SK-N-SH (cell line): ENCODE measurements at regions not wholly inside any gene's neighbourhood (a gene's known extent, or its start where the extent isn't known, plus 50 kb on each side); places are given as distances from the start of the nearest gene placed in this dataset.

Source experiments
- CTCF ChIA-PET: fragments of 300-600, 350-600 bp; formaldehyde crosslinking; extraction: SDS; loops from one replicate; lab custom pipeline; 2021; lab: Yijun Ruan, JAX
- POLR2A ChIA-PET: fragments of 350-600 bp; sonication (Branson Sonifier 250); formaldehyde crosslinking; extraction: SDS; loops from one replicate; lab custom pipeline; 2020; ENCODE audit warnings: antibody characterized with exemption, inconsistent platforms; lab: Yijun Ruan, JAX
- DNase-seq: peaks from one replicate; pipeline ENCODE4 v3.0.0; 2012
- H2AFZ ChIP-seq: fragments of 200-600 bp; sonication (generic); 2 replicates; pipeline ENCODE4 v1.8.1; 2016; ENCODE audit warnings: antibody characterized with exemption, mild to moderate bottlenecking, low read depth
- H3F3A ChIP-seq: fragments of 200-600 bp; sonication (generic); replicated peaks from 2 replicates; pipeline ENCODE3; 2016; ENCODE audit warnings: antibody characterized with exemption, mild to moderate bottlenecking; ENCODE audit not compliant: insufficient read depth
- H3K27ac ChIP-seq, 2 experiments: fragments of 200-500 bp in 1 of 2; fragments of 200-600 bp in 1 of 2; sonication (Bioruptor generic) in 1 of 2; sonication (generic), shearing (Covaris generic) in 1 of 2; 2 replicates each; pipeline versions ENCODE4 v1.5.1 to v1.6.1; 2014 to 2016; ENCODE audit warnings: low read depth in 2 of 2, inconsistent platforms in 1 of 2, low read length in 1 of 2, mild to moderate bottlenecking in 1 of 2, mixed read lengths in 1 of 2
- H3K27me3 ChIP-seq: fragments of 200-600 bp; sonication (generic), shearing (Covaris generic); 2 replicates; pipeline ENCODE4 v1.6.1; 2016; ENCODE audit warnings: mixed run types; ENCODE audit not compliant: insufficient read depth
- H3K36me3 ChIP-seq, 2 experiments: fragments of 200-500 bp in 1 of 2; fragments of 200-600 bp in 1 of 2; sonication (Bioruptor generic) in 1 of 2; sonication (generic) in 1 of 2; replicated peaks in 1 of 2; 2 replicates each; pipeline versions ENCODE3 to v1.5.1; 2014 to 2016; ENCODE audit warnings: low read length in 1 of 2, mild to moderate bottlenecking in 1 of 2; ENCODE audit not compliant: insufficient read depth in 2 of 2, control insufficient read depth in 1 of 2
- H3K4me1 ChIP-seq, 2 experiments: fragments of 200-500 bp in 1 of 2; fragments of 200-600 bp in 1 of 2; sonication (Bioruptor generic) in 1 of 2; sonication (generic), shearing (Covaris generic) in 1 of 2; 2 replicates each; pipeline versions ENCODE4 v1.5.1 to v1.6.1; 2014 to 2016; ENCODE audit warnings: low read depth in 1 of 2, low read length in 1 of 2, mixed run types in 1 of 2; ENCODE audit not compliant: insufficient read depth in 2 of 2, control insufficient read depth in 1 of 2
- H3K4me2 ChIP-seq: fragments of 200-600 bp; sonication (generic), shearing (Covaris generic); 2 replicates; pipeline ENCODE4 v1.6.1; 2017; ENCODE audit warnings: mixed run types
- H3K4me3 ChIP-seq, 2 experiments: fragments of 200-500 bp in 1 of 2; fragments of 200-600 bp in 1 of 2; sonication (Bioruptor generic) in 1 of 2; sonication (generic), shearing (Covaris generic) in 1 of 2; 2 replicates each; pipeline versions ENCODE4 v1.5.1 to v1.8.1; 2014 to 2016; ENCODE audit warnings: low read depth in 2 of 2, inconsistent platforms in 1 of 2, low read length in 1 of 2, mild to moderate bottlenecking in 1 of 2, mixed read lengths in 1 of 2, moderate library complexity in 1 of 2
- H3K79me2 ChIP-seq: fragments of 200-600 bp; sonication (generic); 2 replicates; pipeline ENCODE4 v1.8.1; 2017; ENCODE audit warnings: mild to moderate bottlenecking; ENCODE audit not compliant: insufficient read depth
- H3K9ac ChIP-seq: fragments of 200-600 bp; sonication (generic); 2 replicates; pipeline ENCODE4 v1.6.1; 2017; ENCODE audit warnings: mixed run types
- H3K9me2 ChIP-seq: fragments of 200-600 bp; sonication (generic); 2 replicates; pipeline ENCODE4 v1.6.1; 2017; ENCODE audit warnings: mixed run types
- H3K9me3 ChIP-seq: fragments of 200-600 bp; sonication (generic); 2 replicates; pipeline ENCODE4 v1.6.1; 2017; ENCODE audit warnings: mixed run types, mild to moderate bottlenecking, moderate library complexity
- H4K20me1 ChIP-seq: fragments of 200-600 bp; sonication (generic); 2 replicates; pipeline ENCODE4 v1.6.1; 2017; ENCODE audit warnings: mild to moderate bottlenecking, mixed run types; ENCODE audit not compliant: insufficient read depth
- ELF1 ChIP-seq: IDR thresholded peaks from 2 replicates; pipeline ENCODE4 v1.4.0; 2012
- EZH2phosphoT487 ChIP-seq: fragments of 200-600 bp; sonication (generic); IDR thresholded peaks from 2 replicates; pipeline ENCODE4 v1.6.1; 2017; ENCODE audit warnings: low read depth, mixed run types, mild to moderate bottlenecking, antibody characterized with exemption, moderate library complexity, borderline replicate concordance
- FOXJ3 ChIP-seq: sonication (generic); formaldehyde crosslinking; IDR thresholded peaks from 2 replicates; pipeline ENCODE4 v1.5.1; 2020; ENCODE audit warnings: mild to moderate bottlenecking, missing genetic modification reagents
- FOXM1 ChIP-seq: IDR thresholded peaks from 2 replicates; pipeline ENCODE4 v1.4.0; 2012; ENCODE audit warnings: low read depth, mild to moderate bottlenecking
- MAX ChIP-seq: IDR thresholded peaks from 2 replicates; pipeline ENCODE4 v1.4.0; 2012; ENCODE audit warnings: low read depth
- MXI1 ChIP-seq: IDR thresholded peaks from 2 replicates; pipeline ENCODE4 v1.6.1; 2012; ENCODE audit warnings: mild to moderate bottlenecking, low read depth, low read length, improper control_type of control experiment
- NRF1 ChIP-seq: IDR thresholded peaks from 2 replicates; pipeline ENCODE4 v1.6.1; 2012; ENCODE audit warnings: low read depth, mild to moderate bottlenecking, low read length
- POLR2AphosphoS5 ChIP-seq: IDR thresholded peaks from 2 replicates; pipeline ENCODE4 v1.6.1; 2012; ENCODE audit warnings: low read depth, low read length
- RAD21 ChIP-seq: IDR thresholded peaks from 2 replicates; pipeline ENCODE4 v1.6.1; 2012; ENCODE audit warnings: mild to moderate bottlenecking, low read length
- RFX5 ChIP-seq: IDR thresholded peaks from 2 replicates; pipeline ENCODE4 v1.6.1; 2012; ENCODE audit warnings: mild to moderate bottlenecking, improper control_type of control experiment, low read length
- RXRA ChIP-seq: IDR thresholded peaks from 2 replicates; pipeline ENCODE4 v1.4.0; 2012; ENCODE audit warnings: low read depth, mild to moderate bottlenecking, borderline replicate concordance
- SMC3 ChIP-seq: IDR thresholded peaks from 2 replicates; pipeline ENCODE4 v1.6.1; 2012; ENCODE audit warnings: low read depth, low read length, improper control_type of control experiment
- TCF12 ChIP-seq: IDR thresholded peaks from 2 replicates; pipeline ENCODE4 v1.4.0; 2012
- TEAD4 ChIP-seq: IDR thresholded peaks from 2 replicates; pipeline ENCODE4 v1.4.0; 2012; ENCODE audit warnings: mild to moderate bottlenecking, borderline replicate concordance; ENCODE audit not compliant: insufficient read depth
- YY1 ChIP-seq: IDR thresholded peaks from 2 replicates; pipeline ENCODE4 v1.4.0; 2012; ENCODE audit warnings: low read depth, mild to moderate bottlenecking
- WGBS: methylation state at CpG from one replicate; pipeline ENCODE4 v1.1.6; 2017; ENCODE audit warnings: low lambda C conversion rate; 5-methylcytosine and 5-hydroxymethylcytosine counted together
- TF ChIP-seq, protein P1 (sequence below): fragments of 200-600 bp; sonication (generic); IDR thresholded peaks from 2 replicates; pipeline ENCODE4 v1.6.1; 2017; ENCODE audit warnings: antibody characterized with exemption, mild to moderate bottlenecking, moderate library complexity
- TF ChIP-seq, protein P2 (sequence below): IDR thresholded peaks from 2 replicates; pipeline ENCODE4; 2012
- TF ChIP-seq, protein P3 (sequence below): IDR thresholded peaks from 2 replicates; pipeline ENCODE4 v1.6.1; 2012; ENCODE audit warnings: mild to moderate bottlenecking, low read depth, low read length, moderate library complexity

DNA sequence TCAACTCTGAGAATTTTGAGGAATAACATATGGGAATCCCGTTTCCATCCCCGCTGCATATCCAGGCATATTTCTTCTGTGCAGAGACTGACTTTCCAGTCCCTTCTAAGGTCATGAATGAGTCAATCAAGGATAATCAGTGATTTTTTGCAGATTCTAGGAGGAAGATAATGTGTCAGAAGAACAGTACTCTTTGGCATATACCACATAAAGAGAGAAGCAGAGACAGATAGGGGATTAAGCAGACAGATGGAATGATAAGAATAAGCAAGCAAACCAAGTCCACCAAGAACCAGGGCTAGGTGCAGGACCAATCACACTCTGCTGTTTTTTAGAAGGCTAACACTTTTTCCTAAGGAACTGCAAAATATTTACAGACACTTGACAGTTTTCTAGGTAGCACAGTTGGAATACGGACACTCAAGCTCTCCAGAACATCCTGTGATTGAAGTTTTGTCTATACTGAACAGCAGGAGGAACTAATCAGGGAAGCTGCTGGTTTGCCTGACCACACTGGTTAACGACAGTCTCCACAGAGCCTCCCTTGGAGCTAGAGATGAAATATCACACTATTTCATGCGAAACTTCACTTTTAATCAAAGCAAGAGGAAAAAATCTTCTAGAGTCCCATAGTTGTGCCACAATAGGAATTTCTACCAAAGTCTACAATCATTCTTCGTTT is 450.0 kb upstream of the KCNMB2 start:
- H3K4me2 ChIP-seq = no peak overlapping the region
- no peaks in the 10 kb centered on the region for H3F3A ChIP-seq
- no peaks in the 10 kb centered on the region for H3K36me3 ChIP-seq
- no peak overlapping the region for H2AFZ ChIP-seq
- WGBS = 92% methylated on average over 6 of the region's 6 CpGs
- peak overlapping the region in 1 of 2 experiments; percentile 100; a peak in 2 of 4 replicates for H3K27ac ChIP-seq
- H3K27me3 ChIP-seq = no peaks in the 10 kb centered on the region
- H4K20me1 ChIP-seq = no peaks in the 10 kb centered on the region
- no peak for TF ChIP-seq MAX
- TF ChIP-seq RXRA = no peak
- TF ChIP-seq RAD21 = no peak
- no peak for TF ChIP-seq SMC3
- TF ChIP-seq, protein P1, sequence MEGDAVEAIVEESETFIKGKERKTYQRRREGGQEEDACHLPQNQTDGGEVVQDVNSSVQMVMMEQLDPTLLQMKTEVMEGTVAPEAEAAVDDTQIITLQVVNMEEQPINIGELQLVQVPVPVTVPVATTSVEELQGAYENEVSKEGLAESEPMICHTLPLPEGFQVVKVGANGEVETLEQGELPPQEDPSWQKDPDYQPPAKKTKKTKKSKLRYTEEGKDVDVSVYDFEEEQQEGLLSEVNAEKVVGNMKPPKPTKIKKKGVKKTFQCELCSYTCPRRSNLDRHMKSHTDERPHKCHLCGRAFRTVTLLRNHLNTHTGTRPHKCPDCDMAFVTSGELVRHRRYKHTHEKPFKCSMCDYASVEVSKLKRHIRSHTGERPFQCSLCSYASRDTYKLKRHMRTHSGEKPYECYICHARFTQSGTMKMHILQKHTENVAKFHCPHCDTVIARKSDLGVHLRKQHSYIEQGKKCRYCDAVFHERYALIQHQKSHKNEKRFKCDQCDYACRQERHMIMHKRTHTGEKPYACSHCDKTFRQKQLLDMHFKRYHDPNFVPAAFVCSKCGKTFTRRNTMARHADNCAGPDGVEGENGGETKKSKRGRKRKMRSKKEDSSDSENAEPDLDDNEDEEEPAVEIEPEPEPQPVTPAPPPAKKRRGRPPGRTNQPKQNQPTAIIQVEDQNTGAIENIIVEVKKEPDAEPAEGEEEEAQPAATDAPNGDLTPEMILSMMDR = no peak
- no peak for TF ChIP-seq MXI1
- no peak for TF ChIP-seq TCF12
- TF ChIP-seq TEAD4 = no peak
- no peak for TF ChIP-seq RFX5
- TF ChIP-seq FOXJ3 (CRISPR knock-in tag) = no peak
- TF ChIP-seq, protein P2, sequence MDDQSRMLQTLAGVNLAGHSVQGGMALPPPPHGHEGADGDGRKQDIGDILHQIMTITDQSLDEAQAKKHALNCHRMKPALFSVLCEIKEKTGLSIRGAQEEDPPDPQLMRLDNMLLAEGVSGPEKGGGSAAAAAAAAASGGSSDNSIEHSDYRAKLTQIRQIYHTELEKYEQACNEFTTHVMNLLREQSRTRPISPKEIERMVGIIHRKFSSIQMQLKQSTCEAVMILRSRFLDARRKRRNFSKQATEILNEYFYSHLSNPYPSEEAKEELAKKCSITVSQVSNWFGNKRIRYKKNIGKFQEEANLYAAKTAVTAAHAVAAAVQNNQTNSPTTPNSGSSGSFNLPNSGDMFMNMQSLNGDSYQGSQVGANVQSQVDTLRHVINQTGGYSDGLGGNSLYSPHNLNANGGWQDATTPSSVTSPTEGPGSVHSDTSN = no peak
- TF ChIP-seq, protein P3, sequence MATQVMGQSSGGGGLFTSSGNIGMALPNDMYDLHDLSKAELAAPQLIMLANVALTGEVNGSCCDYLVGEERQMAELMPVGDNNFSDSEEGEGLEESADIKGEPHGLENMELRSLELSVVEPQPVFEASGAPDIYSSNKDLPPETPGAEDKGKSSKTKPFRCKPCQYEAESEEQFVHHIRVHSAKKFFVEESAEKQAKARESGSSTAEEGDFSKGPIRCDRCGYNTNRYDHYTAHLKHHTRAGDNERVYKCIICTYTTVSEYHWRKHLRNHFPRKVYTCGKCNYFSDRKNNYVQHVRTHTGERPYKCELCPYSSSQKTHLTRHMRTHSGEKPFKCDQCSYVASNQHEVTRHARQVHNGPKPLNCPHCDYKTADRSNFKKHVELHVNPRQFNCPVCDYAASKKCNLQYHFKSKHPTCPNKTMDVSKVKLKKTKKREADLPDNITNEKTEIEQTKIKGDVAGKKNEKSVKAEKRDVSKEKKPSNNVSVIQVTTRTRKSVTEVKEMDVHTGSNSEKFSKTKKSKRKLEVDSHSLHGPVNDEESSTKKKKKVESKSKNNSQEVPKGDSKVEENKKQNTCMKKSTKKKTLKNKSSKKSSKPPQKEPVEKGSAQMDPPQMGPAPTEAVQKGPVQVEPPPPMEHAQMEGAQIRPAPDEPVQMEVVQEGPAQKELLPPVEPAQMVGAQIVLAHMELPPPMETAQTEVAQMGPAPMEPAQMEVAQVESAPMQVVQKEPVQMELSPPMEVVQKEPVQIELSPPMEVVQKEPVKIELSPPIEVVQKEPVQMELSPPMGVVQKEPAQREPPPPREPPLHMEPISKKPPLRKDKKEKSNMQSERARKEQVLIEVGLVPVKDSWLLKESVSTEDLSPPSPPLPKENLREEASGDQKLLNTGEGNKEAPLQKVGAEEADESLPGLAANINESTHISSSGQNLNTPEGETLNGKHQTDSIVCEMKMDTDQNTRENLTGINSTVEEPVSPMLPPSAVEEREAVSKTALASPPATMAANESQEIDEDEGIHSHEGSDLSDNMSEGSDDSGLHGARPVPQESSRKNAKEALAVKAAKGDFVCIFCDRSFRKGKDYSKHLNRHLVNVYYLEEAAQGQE = no peak
- no peak for TF ChIP-seq FOXM1
- TF ChIP-seq EZH2phosphoT487 = no peak
- TF ChIP-seq NRF1 = no peak
- TF ChIP-seq POLR2AphosphoS5 = no peak
- TF ChIP-seq YY1 = no peak
- TF ChIP-seq ELF1 = no peak
- H3K9ac ChIP-seq = no peak overlapping the region
- CTCF ChIA-PET = no interaction called here
- H3K4me1 ChIP-seq = peaks cover 21 to 36% of the 10 kb centered on the region in 2 experiments
- POLR2A ChIA-PET = no interaction called here
- no peaks in the 10 kb centered on the region for H3K9me3 ChIP-seq
- no peak overlapping the region for H3K4me3 ChIP-seq
- no peaks in the 10 kb centered on the region for H3K79me2 ChIP-seq
- no peak for DNase-seq
- H3K9me2 ChIP-seq = no peaks in the 10 kb centered on the region
